Body of pancreas (tissue), 4 donors: ENCODE measurements at regions not wholly inside any gene's neighbourhood (a gene's known extent, or its start where the extent isn't known, plus 50 kb on each side); places are given as distances from the start of the nearest gene placed in this dataset.

Experiments used
- POLR2A ChIP-seq, 3 donors: fragments of 450-650 bp; IDR thresholded peaks; one replicate each; pipeline ENCODE4 v1.6.1; 2016; ENCODE audit warnings: antibody characterized with exemption in 3 of 3, mild to moderate bottlenecking in 2 of 3
- TF ChIP-seq, protein P1 (sequence below), 7 experiments: fragments of 450-650 bp in 4 of 7; fragments of 200-600 bp in 3 of 7; sonication (generic) in 3 of 7; IDR thresholded peaks; one replicate each; pipeline ENCODE4 v1.5.1; 2016 to 2019; ENCODE audit warnings: antibody characterized with exemption in 7 of 7

DNA sequence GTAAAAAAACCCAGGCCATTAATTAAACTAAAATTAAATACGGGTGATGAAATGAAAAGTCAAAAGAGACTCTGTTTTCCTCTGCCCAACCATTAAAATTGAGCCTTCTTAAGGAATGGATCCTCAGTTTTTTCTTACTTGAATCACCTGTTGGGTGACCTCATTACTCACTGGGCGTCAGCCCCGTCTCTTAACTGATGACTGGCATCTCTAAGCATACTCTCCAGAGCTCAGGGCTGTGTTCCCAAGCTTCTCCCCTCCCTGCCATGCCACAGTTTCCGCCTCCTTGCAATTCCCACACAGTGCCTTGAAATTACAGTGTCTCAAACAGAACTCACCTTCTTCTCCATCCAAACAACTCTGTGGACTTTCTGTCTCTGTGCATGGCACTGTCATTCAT, 421.1 kb upstream of the CELF4 start:
- TF ChIP-seq, protein P1, sequence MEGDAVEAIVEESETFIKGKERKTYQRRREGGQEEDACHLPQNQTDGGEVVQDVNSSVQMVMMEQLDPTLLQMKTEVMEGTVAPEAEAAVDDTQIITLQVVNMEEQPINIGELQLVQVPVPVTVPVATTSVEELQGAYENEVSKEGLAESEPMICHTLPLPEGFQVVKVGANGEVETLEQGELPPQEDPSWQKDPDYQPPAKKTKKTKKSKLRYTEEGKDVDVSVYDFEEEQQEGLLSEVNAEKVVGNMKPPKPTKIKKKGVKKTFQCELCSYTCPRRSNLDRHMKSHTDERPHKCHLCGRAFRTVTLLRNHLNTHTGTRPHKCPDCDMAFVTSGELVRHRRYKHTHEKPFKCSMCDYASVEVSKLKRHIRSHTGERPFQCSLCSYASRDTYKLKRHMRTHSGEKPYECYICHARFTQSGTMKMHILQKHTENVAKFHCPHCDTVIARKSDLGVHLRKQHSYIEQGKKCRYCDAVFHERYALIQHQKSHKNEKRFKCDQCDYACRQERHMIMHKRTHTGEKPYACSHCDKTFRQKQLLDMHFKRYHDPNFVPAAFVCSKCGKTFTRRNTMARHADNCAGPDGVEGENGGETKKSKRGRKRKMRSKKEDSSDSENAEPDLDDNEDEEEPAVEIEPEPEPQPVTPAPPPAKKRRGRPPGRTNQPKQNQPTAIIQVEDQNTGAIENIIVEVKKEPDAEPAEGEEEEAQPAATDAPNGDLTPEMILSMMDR (IDR thresholded peaks at IDR 0.05), result no peak
- no peak for TF ChIP-seq POLR2A (IDR thresholded peaks at IDR 0.05)
